ENCODE measurements at regions not wholly inside any gene's neighbourhood (a gene's known extent, or its start where the extent isn't known, plus 50 kb on each side); places are given as distances from the start of the nearest gene placed in this dataset.

DNA sequence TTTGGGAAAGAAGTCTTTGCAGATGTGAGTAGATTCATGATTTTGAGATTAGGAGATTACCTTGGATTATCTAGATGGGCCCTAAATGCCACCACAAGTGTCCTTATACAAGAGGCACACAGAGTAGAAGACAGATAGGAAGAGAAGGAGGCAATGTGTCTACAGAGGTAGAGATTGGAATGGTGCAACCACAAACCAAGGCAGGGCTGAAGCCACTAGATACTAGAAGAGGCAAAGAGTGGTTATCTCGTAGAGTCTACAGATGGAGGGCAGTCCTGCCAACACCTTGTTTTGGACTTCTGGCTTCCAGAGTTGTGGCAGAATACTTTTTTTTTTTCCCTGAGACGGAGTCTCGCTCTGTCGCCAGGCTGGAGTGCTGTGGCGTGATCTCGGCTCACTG lies 138.3 kb upstream of the AKIRIN2 start:
- Mint-ChIP-seq H3K4me3 (no peak overlapping the region), H3K4me1 (no peaks in the 10 kb centered on the region), H3K27me3 (ENCODE audit: low read depth) (no peaks in the 10 kb centered on the region), H3K9me3 (peaks cover 0 to 2% of the 10 kb centered on the region in 2 experiments; a peak in 1 of 5 replicates), H3K36me3 (ENCODE audit: insufficient read depth in 1 of 3, low read depth in 3 of 3) (no peaks in the 10 kb centered on the region; a peak in 1 of 7 replicates), H3K27ac (no peak overlapping the region)
- H2BK5ac ChIP-seq (ENCODE audit: insufficient read length, low read length) = no peak overlapping the region
- no peak overlapping the region for H4K91ac ChIP-seq (ENCODE audit: insufficient read length, low read depth, low read length)
- H2BK120ac ChIP-seq (ENCODE audit: low read depth, low read length, poor library complexity, severe bottlenecking) = no peak overlapping the region
- no peak overlapping the region for H4K5ac ChIP-seq (ENCODE audit: insufficient read length, low read depth, low read length)
- H2AFZ ChIP-seq (ENCODE audit: low read length) = no peak overlapping the region
- H3K27ac ChIP-seq (ENCODE audit: insufficient read length, low read depth, low read length) = no peak overlapping the region
- no peak overlapping the region for H3K4ac ChIP-seq (ENCODE audit: low read depth, low read length)
- H3K4me2 ChIP-seq (ENCODE audit: insufficient read depth, insufficient read length, low read length) = no peak overlapping the region
- no peak overlapping the region for H2BK12ac ChIP-seq (ENCODE audit: insufficient read length, low read depth, low read length)
- H3K79me2 ChIP-seq (ENCODE audit: insufficient read depth, low read length) = no peaks in the 10 kb centered on the region
- no peak overlapping the region for H2BK15ac ChIP-seq (ENCODE audit: low read depth, low read length)
- DNase-seq = no peak
- no peak overlapping the region for H2AK5ac ChIP-seq (ENCODE audit: insufficient read length, low read length)
- H3K79me1 ChIP-seq (ENCODE audit: insufficient read depth, low read depth, low read length, poor library complexity, severe bottlenecking) = no peaks in the 10 kb centered on the region
- no peak overlapping the region for H3K23ac ChIP-seq (ENCODE audit: insufficient read length, low read depth, low read length)
- no peaks in the 10 kb centered on the region for H4K20me1 ChIP-seq (ENCODE audit: control insufficient read depth, insufficient read depth, insufficient read length)
- H2BK20ac ChIP-seq (ENCODE audit: low read depth, low read length, poor library complexity, severe bottlenecking) = no peak overlapping the region
- H3K9ac ChIP-seq (ENCODE audit: extremely low read depth, insufficient read length, low read length) = no peak overlapping the region
- no peaks in the 10 kb centered on the region for H3K27me3 ChIP-seq (ENCODE audit: insufficient read depth, low read length)
- H3T11ph ChIP-seq (ENCODE audit: low read length) = no peak overlapping the region
- TF ChIP-seq, protein P1, sequence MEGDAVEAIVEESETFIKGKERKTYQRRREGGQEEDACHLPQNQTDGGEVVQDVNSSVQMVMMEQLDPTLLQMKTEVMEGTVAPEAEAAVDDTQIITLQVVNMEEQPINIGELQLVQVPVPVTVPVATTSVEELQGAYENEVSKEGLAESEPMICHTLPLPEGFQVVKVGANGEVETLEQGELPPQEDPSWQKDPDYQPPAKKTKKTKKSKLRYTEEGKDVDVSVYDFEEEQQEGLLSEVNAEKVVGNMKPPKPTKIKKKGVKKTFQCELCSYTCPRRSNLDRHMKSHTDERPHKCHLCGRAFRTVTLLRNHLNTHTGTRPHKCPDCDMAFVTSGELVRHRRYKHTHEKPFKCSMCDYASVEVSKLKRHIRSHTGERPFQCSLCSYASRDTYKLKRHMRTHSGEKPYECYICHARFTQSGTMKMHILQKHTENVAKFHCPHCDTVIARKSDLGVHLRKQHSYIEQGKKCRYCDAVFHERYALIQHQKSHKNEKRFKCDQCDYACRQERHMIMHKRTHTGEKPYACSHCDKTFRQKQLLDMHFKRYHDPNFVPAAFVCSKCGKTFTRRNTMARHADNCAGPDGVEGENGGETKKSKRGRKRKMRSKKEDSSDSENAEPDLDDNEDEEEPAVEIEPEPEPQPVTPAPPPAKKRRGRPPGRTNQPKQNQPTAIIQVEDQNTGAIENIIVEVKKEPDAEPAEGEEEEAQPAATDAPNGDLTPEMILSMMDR (conservative IDR thresholded peaks at IDR 0.05) = no peak
- no peaks in the 10 kb centered on the region for H3K4me1 ChIP-seq (ENCODE audit: insufficient read depth, low read length)
- no peaks in the 10 kb centered on the region for H3K9me3 ChIP-seq (ENCODE audit: control insufficient read depth, low read depth, low read length)
- H3K14ac ChIP-seq (ENCODE audit: insufficient read depth, low read length) = no peak overlapping the region
- H3K18ac ChIP-seq (ENCODE audit: insufficient read length, low read depth, low read length) = no peak overlapping the region
- no peak overlapping the region for H4K8ac ChIP-seq (replicated peaks; ENCODE audit: insufficient read length, low read depth, low read length)
- no CpG with 5 or more reads among the region's 6 CpGs for WGBS (ENCODE audit: extremely low coverage, insufficient read length, low lambda C conversion rate)
- H3K56ac ChIP-seq (ENCODE audit: insufficient read length, low read depth, low read length) = no peak overlapping the region
- H3K23me2 ChIP-seq (ENCODE audit: insufficient read length, low read depth, low read length, poor library complexity, severe bottlenecking) = no peaks in the 10 kb centered on the region
